SU-DHL-6 (cell line): ENCODE measurements at regions not wholly inside any gene's neighbourhood (a gene's known extent, or its start where the extent isn't known, plus 50 kb on each side); places are given as distances from the start of the nearest gene placed in this dataset.

Experiments
- H2AFZ ChIP-seq: fragments of 200-600 bp; sonication (generic); 2 replicates; pipeline ENCODE4 v1.6.1; 2014; ENCODE audit warnings: low read depth, mild to moderate bottlenecking, moderate library complexity, mixed read lengths, antibody characterized with exemption, low read length; ENCODE audit not compliant: severe bottlenecking
- H3F3A ChIP-seq: fragments of 200-600 bp; shearing (Covaris generic); 2 replicates; pipeline ENCODE4 v1.6.0; 2016; ENCODE audit warnings: antibody characterized with exemption, mild to moderate bottlenecking; ENCODE audit not compliant: insufficient read depth
- H3K27ac ChIP-seq: fragments of 200-600 bp; sonication (generic); 2 replicates; pipeline ENCODE4 v1.5.1; 2016; ENCODE audit warnings: low read depth, mild to moderate bottlenecking, low read length, moderate library complexity, mixed read lengths
- H3K27me3 ChIP-seq: fragments of 200-600 bp; sonication (generic), shearing (Covaris generic); 2 replicates; pipeline ENCODE4 v1.6.0; 2014; ENCODE audit warnings: mild to moderate bottlenecking, low read length
- H3K36me3 ChIP-seq: fragments of 200-600 bp; sonication (generic); 2 replicates; pipeline ENCODE4 v1.6.1; 2014; ENCODE audit warnings: mild to moderate bottlenecking, low read length, mixed read lengths
- H3K4me2 ChIP-seq: fragments of 300-600, 200-600 bp; shearing (Covaris generic), sonication (generic); 2 replicates; pipeline ENCODE4 v1.6.0; 2014; ENCODE audit warnings: low read length, low read depth, mild to moderate bottlenecking; ENCODE audit not compliant: poor library complexity, severe bottlenecking
- H3K4me3 ChIP-seq: fragments of 200-600 bp; sonication (generic); 2 replicates; pipeline ENCODE4 v1.5.1; 2014; ENCODE audit warnings: antibody characterized with exemption, low read length, mild to moderate bottlenecking, mixed read lengths; ENCODE audit not compliant: insufficient read depth, poor library complexity, severe bottlenecking
- H3K79me2 ChIP-seq: fragments of 200-600 bp; sonication (generic); 2 replicates; pipeline ENCODE4 v1.6.1; 2014; ENCODE audit warnings: mild to moderate bottlenecking, low read length, moderate library complexity; ENCODE audit not compliant: insufficient read depth
- H3K9ac ChIP-seq: fragments of 200-600 bp; sonication (generic); 2 replicates; pipeline ENCODE4 v1.7.0; 2014; ENCODE audit warnings: mild to moderate bottlenecking, low read length
- H3K9me2 ChIP-seq: fragments of 200-600 bp; sonication (generic); replicated peaks from 2 replicates; pipeline ENCODE4 v1.6.1; 2014; ENCODE audit warnings: low read length; ENCODE audit not compliant: insufficient read depth
- H3K9me3 ChIP-seq: fragments of 200-600 bp; sonication (generic); 2 replicates; pipeline ENCODE4 v1.6.1; 2014; ENCODE audit warnings: low read length, mixed read lengths; ENCODE audit not compliant: insufficient read depth
- H4K20me1 ChIP-seq: fragments of 200-600 bp; sonication (generic); 2 replicates; pipeline ENCODE4 v1.6.1; 2014; ENCODE audit warnings: low read depth, mild to moderate bottlenecking, antibody characterized with exemption, low read length, moderate library complexity, mixed read lengths
- CTCF ChIP-seq: fragments of 200-600 bp; sonication (generic); IDR thresholded peaks from one replicate; pipeline ENCODE4 v1.5.1; 2017; ENCODE audit warnings: antibody characterized with exemption, mild to moderate bottlenecking, low read length, moderate library complexity; ENCODE audit not compliant: insufficient read depth, poor library complexity, severe bottlenecking
- EZH2phosphoT487 ChIP-seq: fragments of 200-600 bp; sonication (generic), shearing (Covaris generic); conservative IDR thresholded peaks from 2 replicates; pipeline ENCODE4 v1.6.1; 2018; ENCODE audit warnings: mild to moderate bottlenecking, antibody characterized with exemption, low read length, moderate library complexity, mixed read lengths

DNA sequence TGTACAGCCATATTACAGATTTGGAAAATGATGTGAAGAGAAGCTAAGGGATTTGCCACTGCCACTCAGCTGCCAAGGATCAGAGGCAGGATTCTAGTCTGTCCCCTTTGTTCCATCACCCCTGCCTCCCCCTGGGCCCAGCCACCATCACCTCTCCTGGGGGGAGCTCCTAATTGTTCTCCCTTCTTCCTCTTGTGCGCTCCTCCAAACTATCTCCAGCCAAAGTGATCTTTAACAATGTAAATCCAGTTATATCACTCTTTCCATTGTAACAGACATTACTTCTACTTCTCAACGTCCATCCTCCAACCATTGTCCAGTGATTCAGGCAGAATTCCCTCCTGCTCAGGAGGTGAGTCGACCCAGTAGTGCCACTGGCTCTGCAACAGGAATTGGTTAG lies 164.1 kb downstream of the PLPP3 start:
- Histone ChIP-seq H3F3A (no peaks in the 10 kb centered on the region), H3K9ac (no peak overlapping the region), H3K79me2 (no peaks in the 10 kb centered on the region), H3K27ac (no peak overlapping the region), H4K20me1 (no peaks in the 10 kb centered on the region), H3K9me3 (no peaks in the 10 kb centered on the region), H3K9me2 (no peaks in the 10 kb centered on the region), H3K36me3 (no peaks in the 10 kb centered on the region), H3K4me3 (no peak overlapping the region), H3K4me2 (no peak overlapping the region), H2AFZ (no peak overlapping the region), H3K27me3 (no peaks in the 10 kb centered on the region)
- TF ChIP-seq EZH2phosphoT487 (no peak), CTCF (no peak)

DNA sequence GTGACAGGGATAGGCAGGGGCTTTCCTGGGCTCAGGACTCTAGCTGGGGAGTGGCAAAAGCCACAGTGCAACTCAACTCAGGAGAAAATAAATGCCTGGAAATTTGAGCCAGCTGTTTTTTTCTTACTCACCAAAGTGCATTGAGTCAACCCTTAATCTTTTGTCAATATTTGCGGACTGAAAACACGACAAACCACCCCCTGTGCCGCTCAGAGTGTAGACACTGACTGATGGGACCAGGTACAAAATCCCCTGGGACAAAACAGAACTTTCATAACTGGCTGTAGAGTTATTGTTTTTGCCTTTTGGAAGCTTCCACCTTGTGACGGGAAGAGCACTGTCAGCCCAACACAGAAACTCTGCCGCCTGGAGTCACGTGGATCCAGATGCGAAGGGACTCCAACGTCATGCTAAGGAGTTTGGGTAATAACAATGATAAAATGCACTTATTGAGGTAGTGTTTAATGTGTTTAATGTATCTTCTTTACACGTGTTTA lies 164.6 kb downstream of the PLPP3 start:
- Histone ChIP-seq H3K27ac (no peak overlapping the region), H3K4me3 (no peak overlapping the region), H2AFZ (no peak overlapping the region), H3K36me3 (no peaks in the 10 kb centered on the region), H4K20me1 (no peaks in the 10 kb centered on the region), H3K4me2 (no peak overlapping the region), H3K9me3 (no peaks in the 10 kb centered on the region), H3F3A (no peaks in the 10 kb centered on the region), H3K9me2 (no peaks in the 10 kb centered on the region), H3K79me2 (no peaks in the 10 kb centered on the region), H3K27me3 (no peaks in the 10 kb centered on the region), H3K9ac (no peak overlapping the region)
- TF ChIP-seq CTCF (no peak), EZH2phosphoT487 (no peak)

GRCh38 chr1:56413671-56414199 lies 165.6 kb downstream of the PLPP3 start:
- H2AFZ ChIP-seq = no peak overlapping the region
- H3K79me2 ChIP-seq = no peaks in the 10 kb centered on the region
- no peaks in the 10 kb centered on the region for H3K36me3 ChIP-seq
- H3K27ac ChIP-seq = no peak overlapping the region
- no peak for TF ChIP-seq EZH2phosphoT487
- TF ChIP-seq CTCF = no peak
- no peaks in the 10 kb centered on the region for H3K9me2 ChIP-seq
- no peaks in the 10 kb centered on the region for H3F3A ChIP-seq
- H3K9me3 ChIP-seq = no peaks in the 10 kb centered on the region
- no peak overlapping the region for H3K4me3 ChIP-seq
- no peaks in the 10 kb centered on the region for H4K20me1 ChIP-seq
- H3K27me3 ChIP-seq = no peaks in the 10 kb centered on the region
- H3K4me2 ChIP-seq = no peak overlapping the region
- no peak overlapping the region for H3K9ac ChIP-seq
